Cerebellar cortex (tissue), 1 donor: ENCODE measurements at regions not wholly inside any gene's neighbourhood (a gene's known extent, or its start where the extent isn't known, plus 50 kb on each side); places are given as distances from the start of the nearest gene placed in this dataset.

Experiments used
- DNase-seq: peaks from one replicate; pipeline ENCODE4 v3.0.0-alpha.2; 2015; ENCODE audit warnings: low spot score

- DNase-seq: no peak
These were observed 174.2 kb upstream of the PDGFD start for GRCh38 chr11:104338186-104338585.

DNA sequence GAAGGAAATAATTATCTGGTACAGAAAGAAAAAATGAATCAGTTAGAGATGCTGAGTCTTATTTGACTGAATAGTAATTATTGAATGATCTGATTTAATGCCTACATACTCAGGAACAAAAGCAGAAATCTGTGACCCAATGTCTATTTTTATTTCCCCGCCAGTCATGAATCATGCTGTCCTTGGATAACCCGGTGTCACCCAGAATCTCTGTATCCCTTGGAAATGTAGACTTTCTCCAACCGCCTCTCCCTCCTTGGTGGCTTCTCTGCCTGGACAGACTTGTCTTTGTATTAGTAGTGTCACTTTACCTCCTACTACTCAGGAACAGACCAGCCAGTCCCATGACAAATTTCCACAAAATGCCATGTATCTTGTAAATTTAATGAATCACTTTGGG lies 173.3 kb upstream of the PDGFD start:
- peak; percentile 27 for DNase-seq

DNA sequence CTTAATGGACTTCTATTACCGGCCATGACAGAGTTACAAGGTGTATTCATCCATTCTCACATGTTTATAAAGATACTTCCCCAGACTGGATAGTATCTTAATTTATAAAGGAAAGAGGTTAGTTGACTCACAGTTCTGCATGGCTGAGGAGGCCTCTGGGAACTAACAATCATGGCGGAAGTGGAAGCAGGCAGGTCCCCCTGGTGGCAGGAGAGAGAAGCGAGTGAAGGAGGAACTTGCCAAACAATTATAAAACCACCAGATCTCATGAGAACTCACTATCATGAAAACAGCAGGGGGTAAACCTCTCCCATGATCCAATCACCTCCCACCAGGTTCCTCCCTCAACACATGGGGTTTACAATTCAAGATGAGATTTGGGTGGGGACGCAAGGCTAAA lies 170.0 kb upstream of the PDGFD start:
- no peak for DNase-seq

- DNase-seq: no peak
These were observed 168.2 kb upstream of the PDGFD start for GRCh38 chr11:104332110-104332509.

GRCh38 chr11:104329078-104329665 lies 165.2 kb upstream of the PDGFD start:
- no peak for DNase-seq

GRCh38 chr11:104328512-104328907 lies 164.6 kb upstream of the PDGFD start:
- DNase-seq: no peak

- DNase-seq: peak; percentile 31
These were observed 164.0 kb upstream of the PDGFD start for GRCh38 chr11:104327861-104328511.

DNA sequence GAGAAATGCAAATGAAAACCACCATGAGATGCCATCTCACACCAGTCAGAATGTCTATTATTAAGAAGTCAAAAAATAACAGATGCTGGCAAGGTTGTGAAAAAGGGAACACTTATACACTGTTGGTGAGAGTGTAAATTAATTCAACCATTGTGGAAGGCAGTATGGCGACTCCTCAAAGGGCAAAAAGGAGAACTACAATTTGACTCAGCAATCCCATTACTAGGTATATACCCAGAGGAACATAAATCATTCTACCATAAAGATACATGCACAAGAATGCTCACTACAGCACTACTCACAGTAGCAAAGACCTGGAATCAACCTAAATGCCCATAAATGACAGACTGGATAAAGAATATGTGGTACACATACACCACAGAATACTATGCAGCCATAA lies 161.1 kb upstream of the PDGFD start:
- no peak for DNase-seq

- no peak for DNase-seq
These were observed 160.3 kb upstream of the PDGFD start for GRCh38 chr11:104324276-104324675.

- DNase-seq: no peak
These were observed 159.9 kb upstream of the PDGFD start for GRCh38 chr11:104323841-104324240.

GRCh38 chr11:104322696-104323095 lies 158.7 kb upstream of the PDGFD start:
- DNase-seq: no peak

DNA sequence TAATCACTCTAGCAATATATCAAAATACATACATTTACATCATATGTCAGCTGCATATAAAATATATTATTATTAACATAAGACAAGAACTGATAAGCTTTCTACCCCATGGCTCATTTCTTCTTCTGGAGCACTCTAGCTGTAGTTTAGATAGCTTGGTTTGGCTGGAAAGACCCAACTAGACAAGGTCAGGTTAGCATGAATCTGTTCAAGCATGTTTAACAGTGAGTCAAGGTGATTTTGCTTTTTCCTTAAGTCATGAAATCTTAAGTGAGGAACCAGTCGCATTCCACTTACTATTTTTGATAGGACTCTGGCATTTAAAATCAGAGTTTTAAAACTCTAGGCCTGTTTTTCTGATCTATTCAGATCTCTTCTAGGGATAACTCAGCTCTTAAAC lies 157.0 kb upstream of the PDGFD start:
- DNase-seq: no peak

GRCh38 chr11:104320097-104320496 lies 156.2 kb upstream of the PDGFD start:
- no peak for DNase-seq

DNA sequence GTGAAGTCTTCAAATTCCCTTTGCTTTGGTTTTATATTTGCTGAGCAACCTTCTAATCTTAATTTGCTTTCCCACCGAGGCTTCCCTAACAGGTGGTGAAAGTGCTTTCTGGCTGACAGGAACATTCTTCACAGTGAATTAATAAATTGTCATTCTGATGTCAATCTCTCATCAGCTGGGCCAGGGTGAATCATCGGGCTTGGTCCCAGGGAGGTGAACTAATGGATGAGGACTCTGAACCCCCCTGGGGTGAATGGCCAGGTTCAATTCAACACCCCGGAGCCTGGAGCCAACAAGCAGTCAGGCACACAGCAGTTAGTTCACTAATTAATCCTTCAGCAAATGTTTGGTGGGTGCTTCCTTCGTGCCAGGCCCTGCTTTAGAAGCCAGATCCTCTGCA lies 155.4 kb upstream of the PDGFD start:
- no peak for DNase-seq

- no peak for DNase-seq
These were observed 143.0 kb upstream of the PDGFD start for GRCh38 chr11:104306862-104307474.

- DNase-seq: no peak
These were observed 137.8 kb upstream of the PDGFD start for GRCh38 chr11:104301776-104302175.

GRCh38 chr11:104291646-104292045 lies 127.7 kb upstream of the PDGFD start:
- DNase-seq: no peak

DNA sequence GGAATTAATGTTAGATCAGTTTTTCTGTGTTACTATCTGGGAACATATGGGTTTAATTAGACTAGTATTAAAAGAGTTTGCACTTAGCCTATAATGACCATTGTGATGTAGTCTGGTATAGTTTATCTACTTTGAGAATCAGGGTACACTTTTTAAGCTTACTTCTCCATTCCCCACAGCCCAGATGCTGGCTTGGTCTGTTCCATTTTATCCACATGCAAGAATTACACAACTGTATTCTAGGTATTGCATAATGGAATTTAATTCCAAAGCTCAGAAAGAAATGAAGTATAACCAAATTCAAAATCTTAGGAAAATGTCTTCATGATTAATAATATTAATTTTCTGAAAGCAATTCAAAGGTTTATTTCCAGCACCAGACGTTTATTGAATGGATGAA lies 122.2 kb upstream of the PDGFD start:
- no peak for DNase-seq

DNA sequence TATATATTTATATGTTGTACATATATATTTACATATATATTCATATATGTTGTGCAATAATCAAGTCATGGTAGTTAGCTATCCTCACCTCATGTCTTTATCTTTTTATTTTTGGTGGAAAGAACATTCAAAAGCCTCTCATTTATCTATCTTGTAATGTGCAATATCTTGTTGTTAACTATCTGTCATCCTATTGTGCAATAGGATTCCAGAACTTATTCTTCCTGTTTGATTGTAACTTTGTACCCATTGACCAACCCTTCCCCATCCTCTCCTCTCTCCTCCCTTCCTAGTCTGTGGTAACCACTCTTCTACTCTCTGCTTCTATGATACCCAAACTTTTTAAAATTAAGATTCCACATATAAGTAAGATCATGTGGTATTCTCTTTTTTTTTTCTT lies 115.6 kb upstream of the PDGFD start:
- no peak for DNase-seq

- DNase-seq: no peak
These were observed 112.0 kb upstream of the PDGFD start for GRCh38 chr11:104275992-104276391.

DNA sequence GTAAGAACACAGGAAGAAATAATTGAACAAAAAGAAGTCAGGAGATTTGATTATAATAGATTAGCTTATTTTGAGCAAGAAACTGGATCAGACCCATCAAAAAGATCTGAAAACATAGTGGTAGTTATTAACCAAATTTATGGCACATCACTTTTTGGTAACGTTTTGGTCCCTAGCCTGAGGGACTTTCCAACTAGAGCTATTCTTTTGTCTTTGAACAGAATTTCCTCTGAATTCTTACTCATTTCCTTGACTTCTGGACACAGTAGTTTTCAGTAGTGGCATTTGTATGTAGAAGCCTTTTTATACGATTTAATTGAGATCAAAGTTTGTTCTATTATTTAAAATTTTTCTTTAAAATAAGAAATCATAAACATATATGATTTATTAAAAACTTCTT lies 96.5 kb upstream of the PDGFD start:
- no peak for DNase-seq

DNA sequence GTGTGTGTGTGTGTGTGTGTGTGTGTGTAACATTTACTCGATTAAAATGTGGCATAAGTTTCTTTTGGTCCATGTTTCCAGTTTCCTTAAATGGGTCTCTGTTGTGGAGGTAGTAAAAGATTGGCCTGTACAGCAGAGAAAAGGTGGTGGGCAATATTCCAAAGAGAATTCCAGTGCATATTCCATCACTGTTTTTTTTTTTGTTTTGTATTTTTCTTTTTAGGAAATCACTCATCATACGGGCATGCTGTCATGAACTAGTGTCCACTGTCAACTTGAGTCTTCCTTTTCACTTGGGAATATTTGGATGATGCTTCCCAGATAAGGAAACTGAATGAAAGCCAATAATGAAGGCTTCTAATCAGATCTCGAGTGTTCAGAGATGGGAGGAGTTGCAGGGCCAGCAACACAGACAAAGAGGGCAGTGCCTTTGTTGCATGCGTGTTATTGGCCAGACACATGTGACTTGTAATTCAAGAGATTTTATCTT lies 95.2 kb upstream of the PDGFD start:
- DNase-seq: no peak

GRCh38 chr11:104256525-104256924 lies 92.6 kb upstream of the PDGFD start:
- no peak for DNase-seq

DNA sequence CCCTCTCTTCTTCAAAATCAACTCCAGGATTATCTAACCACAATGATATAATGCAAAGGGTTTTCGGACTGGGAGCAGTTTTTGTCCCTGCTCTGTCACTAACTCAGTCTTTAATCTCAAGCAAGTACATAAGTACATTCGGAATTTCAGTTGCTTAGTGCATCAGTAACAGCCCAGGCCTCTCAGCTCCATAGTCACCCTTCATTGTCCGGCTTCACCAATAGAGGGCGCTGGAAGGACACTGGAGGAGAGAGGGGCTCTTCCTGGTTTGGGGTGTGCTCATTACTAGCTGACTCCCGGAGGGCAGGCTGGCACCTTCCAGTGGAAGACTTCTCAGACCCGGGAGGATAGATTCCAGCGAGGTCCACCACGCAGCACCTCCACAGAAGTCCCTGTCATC lies 90.4 kb upstream of the PDGFD start:
- DNase-seq: peak; percentile 29
